NT2/D1 (cell line): ENCODE measurements at regions not wholly inside any gene's neighbourhood (a gene's known extent, or its start where the extent isn't known, plus 50 kb on each side); places are given as distances from the start of the nearest gene placed in this dataset.

Experiments used
- DNase-seq: peaks from one replicate; pipeline ENCODE4 v3.0.0-alpha.2; 2011; ENCODE audit warnings: low read depth, low spot score
- H3K27me3 ChIP-seq: 2 replicates; pipeline ENCODE4 v1.6.0; 2011; ENCODE audit warnings: mild to moderate bottlenecking; ENCODE audit not compliant: insufficient read length, insufficient read depth
- H3K36me3 ChIP-seq: 2 replicates; pipeline ENCODE4 v1.6.1; 2011; ENCODE audit warnings: mild to moderate bottlenecking, low read length, mixed read lengths; ENCODE audit not compliant: insufficient read depth, insufficient read length
- H3K4me1 ChIP-seq: 2 replicates; pipeline ENCODE4 v1.5.1; 2011; ENCODE audit not compliant: insufficient read depth, insufficient read length
- H3K4me3 ChIP-seq: 2 replicates; pipeline ENCODE4 v1.5.1; 2011; ENCODE audit warnings: low read depth; ENCODE audit not compliant: insufficient read length
- H3K9ac ChIP-seq: 2 replicates; pipeline ENCODE4 v1.6.0; 2011; ENCODE audit warnings: low read depth; ENCODE audit not compliant: insufficient read length
- H3K9me3 ChIP-seq: 2 replicates; pipeline ENCODE4 v1.5.1; 2011; ENCODE audit warnings: mild to moderate bottlenecking, low read length; ENCODE audit not compliant: insufficient read depth
- SUZ12 ChIP-seq: IDR thresholded peaks from 2 replicates; pipeline ENCODE4 v1.6.1; 2011; ENCODE audit not compliant: insufficient read length, insufficient read depth; ENCODE audit errors: extremely low read depth
- YY1 ChIP-seq: IDR thresholded peaks from 2 replicates; pipeline ENCODE4 v1.6.1; 2011; ENCODE audit not compliant: insufficient read length, insufficient read depth
- ZNF274 ChIP-seq: IDR thresholded peaks from 2 replicates; pipeline ENCODE4 v1.6.1; 2011; ENCODE audit warnings: mild to moderate bottlenecking, low read depth, low read length

DNA sequence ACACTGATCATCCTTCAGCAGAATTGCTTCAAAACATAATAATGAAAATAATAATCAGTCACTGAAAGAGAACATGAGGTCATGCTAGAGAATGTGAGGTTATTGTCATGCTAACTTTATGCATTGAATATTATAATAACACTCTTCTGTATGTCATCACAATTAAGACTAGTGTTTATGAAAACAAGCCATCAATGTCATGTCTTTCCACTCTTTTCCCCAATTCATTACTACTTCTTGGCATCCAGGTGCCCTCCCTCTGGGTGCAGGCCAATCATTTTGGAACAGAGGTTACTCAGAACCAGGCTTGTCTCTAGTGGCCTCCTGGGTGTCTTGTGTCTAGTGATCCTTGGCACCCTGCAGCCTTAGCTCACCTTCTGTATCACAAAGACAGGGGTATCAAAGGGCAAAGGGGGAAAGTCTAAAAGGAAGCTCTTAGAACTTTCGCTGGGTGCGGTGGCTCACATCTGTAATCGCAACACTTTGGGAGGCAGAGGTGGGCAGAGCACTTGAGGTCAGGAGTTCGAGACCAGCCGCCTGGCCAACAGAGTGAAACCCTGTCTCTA is 217.6 kb upstream of the PIK3R1 start:
- Histone ChIP-seq H3K9me3 (no peaks in the 10 kb centered on the region), H3K4me1 (no peaks in the 10 kb centered on the region), H3K27me3 (no peaks in the 10 kb centered on the region), H3K4me3 (no peak overlapping the region), H3K36me3 (no peaks in the 10 kb centered on the region), H3K9ac (no peak overlapping the region)
- DNase-seq: no peak
- TF ChIP-seq SUZ12 (no peak), ZNF274 (no peak), YY1 (no peak)

GRCh38 chr5:67997148-67997547 is 218.4 kb upstream of the PIK3R1 start:
- Histone ChIP-seq H3K36me3 (no peaks in the 10 kb centered on the region), H3K4me3 (no peak overlapping the region), H3K27me3 (no peaks in the 10 kb centered on the region), H3K9ac (no peak overlapping the region), H3K9me3 (no peaks in the 10 kb centered on the region), H3K4me1 (no peaks in the 10 kb centered on the region)
- DNase-seq: no peak
- TF ChIP-seq YY1: no peak
- no peak for TF ChIP-seq SUZ12
- no peak for TF ChIP-seq ZNF274

DNA sequence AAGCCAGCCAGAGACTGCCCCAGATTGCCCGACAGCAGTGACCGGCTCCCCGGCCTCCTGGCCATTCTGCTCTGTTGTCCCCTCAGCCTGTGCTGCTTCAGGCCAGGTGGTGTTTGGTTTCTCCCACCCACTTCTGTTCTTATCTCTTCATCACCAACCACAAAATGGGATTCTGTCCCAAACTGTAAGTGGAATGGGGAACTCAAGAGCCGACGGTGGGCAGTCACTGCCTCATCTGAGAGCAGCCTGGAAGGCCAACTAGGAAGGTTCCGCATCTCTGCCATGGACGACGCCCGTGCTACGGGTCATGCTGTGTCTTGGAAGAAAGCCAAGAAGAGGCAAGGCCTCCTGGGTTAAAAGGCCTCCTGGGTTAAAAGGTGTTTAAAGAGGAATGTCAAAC is 219.0 kb upstream of the PIK3R1 start:
- Histone ChIP-seq H3K9ac (no peak overlapping the region), H3K4me3 (no peak overlapping the region), H3K27me3 (no peaks in the 10 kb centered on the region), H3K36me3 (no peaks in the 10 kb centered on the region), H3K4me1 (no peaks in the 10 kb centered on the region), H3K9me3 (no peaks in the 10 kb centered on the region)
- TF ChIP-seq YY1 (no peak), SUZ12 (no peak), ZNF274 (no peak)
- no peak for DNase-seq

DNA sequence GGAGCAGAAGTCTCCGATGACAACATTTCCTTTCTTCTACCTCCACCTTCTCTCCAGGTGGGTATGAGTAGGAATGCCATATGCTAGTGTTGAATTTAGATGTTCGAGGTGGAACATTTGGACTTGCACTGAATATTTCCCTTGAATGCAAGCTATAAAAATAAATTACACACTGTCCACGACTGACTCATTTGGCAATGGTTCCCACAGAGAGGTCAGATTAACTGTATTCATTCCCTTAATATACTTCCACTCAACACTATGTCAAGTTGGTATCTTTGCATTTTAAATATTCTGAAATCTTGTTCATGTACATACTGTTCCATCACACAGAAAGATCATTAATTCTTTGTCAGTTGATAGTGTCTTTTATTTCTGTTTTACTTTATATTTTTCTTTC is 222.6 kb upstream of the PIK3R1 start:
- TF ChIP-seq YY1 (no peak), SUZ12 (no peak), ZNF274 (no peak)
- DNase-seq: no peak
- no peaks in the 10 kb centered on the region for H3K36me3 ChIP-seq
- H3K4me3 ChIP-seq: no peak overlapping the region
- no peaks in the 10 kb centered on the region for H3K27me3 ChIP-seq
- no peaks in the 10 kb centered on the region for H3K9me3 ChIP-seq
- no peaks in the 10 kb centered on the region for H3K4me1 ChIP-seq
- no peak overlapping the region for H3K9ac ChIP-seq

GRCh38 chr5:67989456-67989855 is 226.1 kb upstream of the PIK3R1 start:
- TF ChIP-seq YY1: no peak
- no peak for TF ChIP-seq ZNF274
- no peak for TF ChIP-seq SUZ12
- Histone ChIP-seq H3K4me3 (no peak overlapping the region), H3K4me1 (no peaks in the 10 kb centered on the region), H3K36me3 (no peaks in the 10 kb centered on the region), H3K27me3 (no peaks in the 10 kb centered on the region), H3K9ac (no peak overlapping the region), H3K9me3 (no peaks in the 10 kb centered on the region)
- DNase-seq: no peak

DNA sequence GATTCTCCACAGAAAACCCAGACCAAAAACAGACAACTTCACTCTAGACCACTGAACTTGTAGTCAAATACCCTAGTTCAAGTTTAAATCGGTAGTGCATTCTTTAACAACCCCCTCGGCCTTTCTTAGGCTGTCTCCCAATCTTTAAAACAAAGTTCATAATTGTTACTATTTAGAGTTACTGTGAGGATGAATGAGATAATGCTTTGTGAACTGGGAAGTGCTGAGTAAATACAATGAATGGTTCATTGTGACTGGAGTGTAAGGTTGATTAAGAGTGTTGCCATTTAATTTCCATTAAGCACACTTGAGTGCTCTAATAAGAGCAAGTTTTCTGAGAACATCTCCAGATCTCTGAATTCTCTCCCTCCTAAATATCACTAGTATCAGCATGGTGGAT is 228.8 kb upstream of the PIK3R1 start:
- no peaks in the 10 kb centered on the region for H3K36me3 ChIP-seq
- no peak overlapping the region for H3K4me3 ChIP-seq
- DNase-seq: no peak
- H3K4me1 ChIP-seq: no peaks in the 10 kb centered on the region
- H3K9me3 ChIP-seq: no peaks in the 10 kb centered on the region
- TF ChIP-seq SUZ12: no peak
- no peak for TF ChIP-seq ZNF274
- no peak for TF ChIP-seq YY1
- no peaks in the 10 kb centered on the region for H3K27me3 ChIP-seq
- H3K9ac ChIP-seq: no peak overlapping the region

- H3K36me3 ChIP-seq: no peaks in the 10 kb centered on the region
- TF ChIP-seq ZNF274 (no peak), YY1 (no peak), SUZ12 (no peak)
- H3K9ac ChIP-seq: no peak overlapping the region
- H3K9me3 ChIP-seq: no peaks in the 10 kb centered on the region
- no peak for DNase-seq
- H3K27me3 ChIP-seq: no peaks in the 10 kb centered on the region
- no peaks in the 10 kb centered on the region for H3K4me1 ChIP-seq
- no peak overlapping the region for H3K4me3 ChIP-seq
These were observed 229.7 kb upstream of the PIK3R1 start for GRCh38 chr5:67985686-67986387.

- Histone ChIP-seq H3K4me1 (no peaks in the 10 kb centered on the region), H3K36me3 (no peaks in the 10 kb centered on the region), H3K4me3 (no peak overlapping the region), H3K27me3 (no peaks in the 10 kb centered on the region), H3K9ac (no peak overlapping the region), H3K9me3 (no peaks in the 10 kb centered on the region)
- TF ChIP-seq ZNF274: no peak
- TF ChIP-seq SUZ12: no peak
- no peak for DNase-seq
These were observed 231.0 kb upstream of the PIK3R1 start for GRCh38 chr5:67984546-67984945.
